ENCODE measurements at regions not wholly inside any gene's neighbourhood (a gene's known extent, or its start where the extent isn't known, plus 50 kb on each side); places are given as distances from the start of the nearest gene placed in this dataset.

DNA sequence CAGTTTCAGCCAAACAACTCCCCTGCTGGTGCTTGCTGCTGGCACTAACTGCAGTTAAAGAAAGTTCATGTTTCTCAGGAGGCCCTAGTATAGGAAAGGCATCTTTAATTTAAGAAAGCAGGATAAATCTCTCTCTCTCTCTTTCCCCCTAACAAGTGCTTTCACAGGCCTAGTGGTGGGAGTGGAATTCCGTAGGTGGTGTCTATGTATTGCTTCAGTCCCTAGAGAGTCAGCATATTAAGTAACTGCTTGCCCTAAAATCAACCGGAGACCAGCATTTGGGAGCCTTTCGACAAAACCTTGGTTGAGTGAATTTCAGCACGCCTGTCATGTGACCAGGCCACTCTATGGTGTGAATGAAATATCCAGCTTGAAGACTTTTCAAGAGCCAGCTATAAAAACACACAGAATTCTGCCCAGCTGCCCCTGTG lies 169.2 kb upstream of the TGFBR2 start:
- H3K36me3 ChIP-seq (ENCODE audit: control insufficient read depth, low read depth, low read length) = no peaks in the 10 kb centered on the region
- no peaks in the 10 kb centered on the region for H3K27me3 ChIP-seq (ENCODE audit: control insufficient read depth, insufficient read depth, low read length)
- H3K27ac ChIP-seq (ENCODE audit: low read length) = no peak overlapping the region
- peaks cover 30% of the 10 kb centered on the region for H3K4me1 ChIP-seq (ENCODE audit: control insufficient read depth, low read depth, low read length)
- no peak overlapping the region for H3K4me3 ChIP-seq (ENCODE audit: low read length)
- H3K9me3 ChIP-seq (ENCODE audit: control insufficient read depth, low read depth, low read length) = no peaks in the 10 kb centered on the region
- H3K9ac ChIP-seq (ENCODE audit: low read length) = no peak overlapping the region

DNA sequence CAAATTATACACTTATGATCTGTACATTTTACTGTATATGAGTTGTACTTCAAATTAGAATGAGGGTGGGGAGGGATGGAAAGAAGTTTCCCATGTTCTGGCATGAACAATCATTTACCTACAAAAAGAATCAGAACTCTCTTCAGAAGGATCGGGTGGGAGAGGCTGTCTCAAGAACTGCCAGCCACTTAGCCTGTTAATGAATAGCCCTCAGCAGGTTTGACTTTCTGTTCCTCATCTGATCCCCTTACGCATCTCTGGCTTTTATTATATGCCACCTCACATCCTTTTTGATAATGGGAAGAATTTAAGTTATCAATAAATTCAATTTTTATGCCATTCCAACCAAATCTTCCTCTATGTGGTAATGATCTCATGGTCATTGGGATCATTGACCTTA lies 168.3 kb upstream of the TGFBR2 start:
- no peaks in the 10 kb centered on the region for H3K27me3 ChIP-seq (ENCODE audit: control insufficient read depth, insufficient read depth, low read length)
- H3K9ac ChIP-seq (ENCODE audit: low read length) = no peak overlapping the region
- H3K27ac ChIP-seq (ENCODE audit: low read length) = no peak overlapping the region
- H3K9me3 ChIP-seq (ENCODE audit: control insufficient read depth, low read depth, low read length) = no peaks in the 10 kb centered on the region
- peaks cover 30% of the 10 kb centered on the region for H3K4me1 ChIP-seq (ENCODE audit: control insufficient read depth, low read depth, low read length)
- H3K36me3 ChIP-seq (ENCODE audit: control insufficient read depth, low read depth, low read length) = no peaks in the 10 kb centered on the region
- no peak overlapping the region for H3K4me3 ChIP-seq (ENCODE audit: low read length)

DNA sequence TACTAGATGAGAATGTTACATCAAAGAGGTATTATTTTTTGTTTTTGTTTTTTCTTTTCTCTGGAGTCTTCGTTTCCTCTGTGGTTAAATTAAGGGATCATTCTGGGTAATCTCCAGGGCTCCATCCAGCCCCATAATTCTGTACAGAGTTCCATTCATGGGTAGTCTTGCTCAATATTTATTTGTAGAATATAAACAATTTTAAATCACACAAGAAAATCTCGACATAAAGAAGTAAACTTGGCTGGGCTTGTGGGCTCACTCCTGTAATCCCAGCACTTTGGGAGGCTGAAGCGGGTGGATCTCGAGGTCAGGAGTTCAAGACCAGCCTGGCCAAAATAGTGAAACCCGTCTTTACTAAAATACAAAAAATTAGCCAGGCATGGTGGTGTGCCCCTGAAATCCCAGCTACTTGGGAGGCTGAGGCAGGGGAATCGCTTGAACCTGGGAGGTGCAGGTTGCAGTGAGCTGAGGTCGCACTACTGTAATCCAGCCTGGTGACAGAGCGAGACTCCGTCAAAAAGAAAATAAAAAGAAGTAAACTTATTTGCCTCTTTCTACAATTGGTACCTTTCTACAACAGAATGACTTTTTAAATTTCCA lies 166.8 kb upstream of the TGFBR2 start:
- Histone ChIP-seq H3K9ac (ENCODE audit: low read length) (no peak overlapping the region), H3K27ac (ENCODE audit: low read length) (no peak overlapping the region), H3K36me3 (ENCODE audit: control insufficient read depth, low read depth, low read length) (no peaks in the 10 kb centered on the region), H3K9me3 (ENCODE audit: control insufficient read depth, low read depth, low read length) (no peaks in the 10 kb centered on the region), H3K4me1 (ENCODE audit: control insufficient read depth, low read depth, low read length) (peaks cover 30% of the 10 kb centered on the region), H3K4me3 (ENCODE audit: low read length) (no peak overlapping the region), H3K27me3 (ENCODE audit: control insufficient read depth, insufficient read depth, low read length) (no peaks in the 10 kb centered on the region)

DNA sequence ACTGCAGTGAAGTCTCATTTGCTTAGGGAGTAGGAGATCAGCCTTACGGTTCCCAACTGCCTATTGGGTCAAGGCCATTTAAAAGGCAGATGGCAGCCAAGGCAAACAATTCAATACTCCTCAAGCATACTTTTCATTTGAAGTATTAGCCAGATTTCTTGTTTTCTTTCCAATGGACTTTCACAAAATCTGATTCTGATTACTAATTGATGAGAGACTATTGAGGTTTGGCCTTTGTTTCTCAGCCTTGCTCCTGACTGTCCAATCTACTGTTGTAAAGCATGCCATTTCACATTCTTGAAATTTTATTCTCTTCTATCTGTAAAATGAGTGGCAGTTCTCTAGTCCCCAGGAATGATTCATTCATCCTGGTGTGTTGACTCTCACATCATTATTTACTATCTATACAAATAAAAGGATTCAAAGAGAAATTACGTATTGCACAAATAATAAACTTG lies 166.2 kb upstream of the TGFBR2 start:
- H3K27ac ChIP-seq (ENCODE audit: low read length) = no peak overlapping the region
- peaks cover 30% of the 10 kb centered on the region for H3K4me1 ChIP-seq (ENCODE audit: control insufficient read depth, low read depth, low read length)
- no peaks in the 10 kb centered on the region for H3K9me3 ChIP-seq (ENCODE audit: control insufficient read depth, low read depth, low read length)
- no peak overlapping the region for H3K4me3 ChIP-seq (ENCODE audit: low read length)
- H3K9ac ChIP-seq (ENCODE audit: low read length) = no peak overlapping the region
- no peaks in the 10 kb centered on the region for H3K27me3 ChIP-seq (ENCODE audit: control insufficient read depth, insufficient read depth, low read length)
- no peaks in the 10 kb centered on the region for H3K36me3 ChIP-seq (ENCODE audit: control insufficient read depth, low read depth, low read length)

DNA sequence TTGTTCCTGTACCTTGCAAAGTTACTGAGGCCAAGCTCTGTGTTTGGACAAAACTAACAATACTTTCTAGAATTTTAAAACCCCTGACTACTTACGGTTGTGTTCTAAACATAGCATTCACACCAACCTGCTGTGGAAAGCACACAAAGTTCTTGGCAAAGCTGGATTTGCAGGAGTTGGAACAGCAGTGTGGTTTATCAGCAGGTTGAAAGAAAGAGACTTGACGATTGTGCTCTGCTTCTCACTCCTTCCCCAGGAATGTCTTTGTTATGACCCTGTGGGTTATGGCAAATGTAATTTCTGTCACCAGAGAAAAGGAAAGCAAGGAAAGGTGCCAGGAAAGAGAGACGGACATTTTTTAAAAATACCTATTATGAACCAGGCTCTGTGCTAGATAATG lies 165.5 kb upstream of the TGFBR2 start:
- Histone ChIP-seq H3K27ac (ENCODE audit: low read length) (no peak overlapping the region), H3K9me3 (ENCODE audit: control insufficient read depth, low read depth, low read length) (no peaks in the 10 kb centered on the region), H3K9ac (ENCODE audit: low read length) (no peak overlapping the region), H3K36me3 (ENCODE audit: control insufficient read depth, low read depth, low read length) (no peaks in the 10 kb centered on the region), H3K4me3 (ENCODE audit: low read length) (no peak overlapping the region), H3K27me3 (ENCODE audit: control insufficient read depth, insufficient read depth, low read length) (no peaks in the 10 kb centered on the region), H3K4me1 (ENCODE audit: control insufficient read depth, low read depth, low read length) (peaks cover 27% of the 10 kb centered on the region)

DNA sequence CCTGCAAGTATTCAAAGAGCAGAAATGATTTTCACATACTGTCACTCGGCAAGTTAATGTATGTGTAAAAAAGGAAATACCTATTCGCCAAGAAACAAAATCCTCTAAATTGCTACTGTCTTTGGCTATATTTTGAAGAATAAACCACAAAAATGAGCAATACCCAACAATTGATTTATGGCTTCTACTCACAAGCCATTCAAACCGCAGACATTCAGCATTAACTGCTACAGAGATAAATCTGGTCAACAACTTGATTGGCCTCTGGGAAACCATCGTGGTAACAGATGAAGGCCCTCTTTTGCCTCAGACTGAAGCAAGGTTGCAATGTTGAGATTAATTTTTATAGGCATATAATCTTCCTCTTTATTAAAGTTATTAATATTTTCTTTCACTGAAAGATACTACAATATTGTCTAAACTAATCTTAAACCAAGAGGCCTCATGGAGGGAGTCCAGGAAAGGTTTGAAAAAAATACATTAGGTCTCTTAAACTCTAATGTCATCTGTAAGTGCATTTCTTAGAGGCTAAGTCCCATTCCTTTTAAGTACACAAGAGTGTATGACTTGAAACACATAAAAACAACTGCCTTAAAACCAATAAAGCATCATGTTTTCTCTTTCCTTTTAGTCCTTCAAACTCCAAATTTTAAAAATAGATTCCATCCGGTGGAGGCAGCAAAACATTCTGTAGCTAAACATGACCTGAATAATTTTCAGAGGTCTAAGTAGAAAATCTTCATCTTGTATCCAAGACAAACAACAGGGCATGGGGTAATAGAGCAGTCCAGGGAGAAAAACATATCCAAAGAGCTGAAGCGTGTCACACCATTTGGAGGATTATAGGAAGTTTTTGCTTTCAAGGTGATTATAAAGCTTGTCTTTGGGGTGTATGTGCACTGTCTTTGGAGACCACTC lies 162.4 kb upstream of the TGFBR2 start:
- H3K9ac ChIP-seq (ENCODE audit: low read length) = no peak overlapping the region
- peaks cover 6% of the 10 kb centered on the region for H3K4me1 ChIP-seq (ENCODE audit: control insufficient read depth, low read depth, low read length)
- no peak overlapping the region for H3K4me3 ChIP-seq (ENCODE audit: low read length)
- no peaks in the 10 kb centered on the region for H3K27me3 ChIP-seq (ENCODE audit: control insufficient read depth, insufficient read depth, low read length)
- H3K27ac ChIP-seq (ENCODE audit: low read length) = no peak overlapping the region
- no peaks in the 10 kb centered on the region for H3K9me3 ChIP-seq (ENCODE audit: control insufficient read depth, low read depth, low read length)
- H3K36me3 ChIP-seq (ENCODE audit: control insufficient read depth, low read depth, low read length) = no peaks in the 10 kb centered on the region

DNA sequence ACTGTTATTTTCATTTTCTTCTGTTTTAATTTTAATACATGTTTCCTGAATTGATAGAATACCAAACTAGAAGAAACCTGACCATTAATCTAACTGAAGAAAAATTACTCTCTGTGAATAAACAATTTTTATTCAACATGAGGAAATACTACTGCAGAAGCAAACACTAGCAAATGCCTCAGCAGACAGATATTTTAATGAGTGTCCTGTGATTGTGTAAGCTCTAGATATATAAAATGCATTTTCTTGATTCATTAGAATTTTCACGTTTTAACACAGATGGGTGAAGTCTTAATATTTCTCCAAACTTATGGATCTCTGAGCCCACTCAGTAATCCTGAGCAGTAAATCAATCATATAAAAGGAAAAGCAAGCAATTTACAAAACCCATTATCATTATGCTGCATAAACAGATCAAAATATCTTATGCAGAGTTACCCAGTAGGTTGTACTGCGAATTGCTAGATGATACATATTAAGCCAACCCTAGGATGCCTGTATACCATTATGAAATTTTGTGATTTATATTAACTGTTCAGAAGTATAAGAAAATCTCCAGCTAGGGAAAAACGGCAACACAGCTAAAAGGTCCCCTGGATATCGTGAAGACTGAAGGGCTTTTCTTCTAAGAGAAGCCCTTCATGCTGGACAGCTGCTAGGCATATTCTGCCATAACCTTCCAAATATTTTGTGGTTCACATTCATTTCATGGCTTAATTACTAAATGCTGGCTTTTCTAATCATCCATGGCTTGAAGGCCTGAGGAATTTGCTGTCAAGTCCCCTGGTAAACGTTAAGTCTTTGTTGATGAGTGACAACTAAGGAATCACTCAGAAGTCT lies 157.7 kb upstream of the TGFBR2 start:
- Histone ChIP-seq H3K9ac (ENCODE audit: low read length) (no peak overlapping the region), H3K27me3 (ENCODE audit: control insufficient read depth, insufficient read depth, low read length) (no peaks in the 10 kb centered on the region), H3K4me3 (ENCODE audit: low read length) (no peak overlapping the region), H3K9me3 (ENCODE audit: control insufficient read depth, low read depth, low read length) (no peaks in the 10 kb centered on the region), H3K27ac (ENCODE audit: low read length) (no peak overlapping the region), H3K36me3 (ENCODE audit: control insufficient read depth, low read depth, low read length) (no peaks in the 10 kb centered on the region), H3K4me1 (ENCODE audit: control insufficient read depth, low read depth, low read length) (no peaks in the 10 kb centered on the region)

DNA sequence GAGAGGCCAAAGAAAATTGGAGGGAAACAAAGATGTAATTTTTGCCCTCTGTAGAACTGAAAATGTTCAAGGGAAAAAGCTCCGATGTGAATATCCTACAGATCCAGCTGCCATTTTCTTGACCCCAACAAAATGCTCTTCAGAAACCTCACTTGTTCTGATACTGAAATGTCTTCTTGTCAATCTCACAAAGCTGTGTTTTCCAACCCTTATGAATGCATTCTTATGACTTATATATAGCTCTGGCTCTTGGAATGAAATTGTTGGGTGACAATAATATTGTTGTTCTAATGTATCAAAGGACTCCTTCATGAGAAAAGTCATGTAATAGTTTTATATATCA lies 157.1 kb upstream of the TGFBR2 start:
- no peaks in the 10 kb centered on the region for H3K9me3 ChIP-seq (ENCODE audit: control insufficient read depth, low read depth, low read length)
- H3K4me1 ChIP-seq (ENCODE audit: control insufficient read depth, low read depth, low read length) = no peaks in the 10 kb centered on the region
- no peak overlapping the region for H3K4me3 ChIP-seq (ENCODE audit: low read length)
- H3K27ac ChIP-seq (ENCODE audit: low read length) = no peak overlapping the region
- no peak overlapping the region for H3K9ac ChIP-seq (ENCODE audit: low read length)
- no peaks in the 10 kb centered on the region for H3K27me3 ChIP-seq (ENCODE audit: control insufficient read depth, insufficient read depth, low read length)
- no peaks in the 10 kb centered on the region for H3K36me3 ChIP-seq (ENCODE audit: control insufficient read depth, low read depth, low read length)

DNA sequence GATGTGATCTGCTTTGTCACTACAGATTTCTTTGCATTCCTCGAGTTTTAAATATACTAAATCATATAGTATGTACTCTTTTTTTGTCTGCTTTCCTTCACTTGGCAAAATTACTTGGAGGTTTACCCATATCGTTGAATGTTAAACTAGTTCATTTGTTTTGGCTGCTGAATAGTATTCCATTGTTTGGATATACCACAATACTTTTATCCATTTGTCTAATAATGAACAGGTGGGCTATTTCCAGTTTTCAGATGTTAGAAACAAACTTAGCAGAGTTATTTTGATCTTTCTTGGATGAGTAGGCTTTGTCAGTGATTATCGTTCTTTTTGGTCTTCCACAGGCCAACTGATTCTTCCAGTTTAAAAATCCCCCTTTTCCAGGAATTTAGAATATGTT lies 154.0 kb upstream of the TGFBR2 start:
- Histone ChIP-seq H3K27ac (ENCODE audit: low read length) (no peak overlapping the region), H3K9me3 (ENCODE audit: control insufficient read depth, low read depth, low read length) (no peaks in the 10 kb centered on the region), H3K36me3 (ENCODE audit: control insufficient read depth, low read depth, low read length) (no peaks in the 10 kb centered on the region), H3K9ac (ENCODE audit: low read length) (no peak overlapping the region), H3K4me3 (ENCODE audit: low read length) (no peak overlapping the region), H3K27me3 (ENCODE audit: control insufficient read depth, insufficient read depth, low read length) (no peaks in the 10 kb centered on the region), H3K4me1 (ENCODE audit: control insufficient read depth, low read depth, low read length) (no peaks in the 10 kb centered on the region)

DNA sequence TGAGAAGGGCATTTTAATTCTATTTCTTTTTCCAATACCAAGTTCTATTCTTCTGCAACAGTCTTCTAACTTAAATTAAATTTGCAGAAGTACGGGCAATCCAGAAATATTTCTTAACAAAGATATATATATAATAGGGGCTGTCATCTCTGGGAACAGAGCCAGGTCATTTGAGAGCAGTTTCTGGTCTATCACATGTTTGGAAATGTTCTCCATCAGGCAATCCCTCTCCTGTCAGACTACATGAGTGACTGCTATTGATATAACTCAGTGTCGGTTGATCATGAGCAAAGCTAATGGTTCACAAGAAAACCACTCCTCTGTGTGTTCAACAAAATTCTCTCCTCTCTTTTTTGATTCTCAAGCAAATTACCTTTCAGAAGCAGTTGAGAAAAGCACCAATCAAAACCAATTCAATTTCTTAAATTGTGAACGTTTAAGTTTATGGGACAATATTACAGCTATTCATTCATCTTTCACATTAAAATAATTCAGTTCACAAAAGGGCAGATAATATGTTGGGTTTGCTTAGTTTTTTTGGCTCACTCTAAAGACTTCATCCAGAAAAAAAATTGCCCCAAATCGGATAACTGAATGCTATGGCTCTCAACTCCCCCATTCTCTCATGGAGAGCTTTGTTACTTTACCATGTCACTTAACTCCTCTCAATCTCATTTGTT lies 152.9 kb upstream of the TGFBR2 start:
- Histone ChIP-seq H3K4me3 (ENCODE audit: low read length) (no peak overlapping the region), H3K9ac (ENCODE audit: low read length) (no peak overlapping the region), H3K4me1 (ENCODE audit: control insufficient read depth, low read depth, low read length) (no peaks in the 10 kb centered on the region), H3K27me3 (ENCODE audit: control insufficient read depth, insufficient read depth, low read length) (no peaks in the 10 kb centered on the region), H3K27ac (ENCODE audit: low read length) (no peak overlapping the region), H3K36me3 (ENCODE audit: control insufficient read depth, low read depth, low read length) (no peaks in the 10 kb centered on the region), H3K9me3 (ENCODE audit: control insufficient read depth, low read depth, low read length) (no peaks in the 10 kb centered on the region)

DNA sequence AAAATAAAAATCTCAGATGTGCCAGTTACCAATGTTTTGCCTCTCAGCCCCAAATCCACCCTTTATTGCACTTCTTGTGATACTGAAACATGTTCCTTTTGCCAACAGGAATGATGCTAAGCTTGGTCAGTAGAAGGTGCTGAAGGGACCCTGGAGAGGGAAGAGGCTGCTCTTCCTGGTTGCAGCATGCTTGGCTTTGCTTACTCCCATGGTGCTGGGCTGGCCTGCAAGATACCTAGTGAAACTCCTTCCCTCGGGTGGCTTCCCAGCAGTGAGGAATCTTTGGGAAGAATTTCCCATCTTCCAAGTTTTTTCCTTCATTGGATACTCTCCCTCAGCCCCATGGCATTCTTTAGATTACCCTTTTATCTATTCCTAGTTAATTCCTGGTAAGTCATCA lies 151.8 kb upstream of the TGFBR2 start:
- H3K9me3 ChIP-seq (ENCODE audit: control insufficient read depth, low read depth, low read length) = no peaks in the 10 kb centered on the region
- H3K9ac ChIP-seq (ENCODE audit: low read length) = no peak overlapping the region
- no peaks in the 10 kb centered on the region for H3K36me3 ChIP-seq (ENCODE audit: control insufficient read depth, low read depth, low read length)
- no peak overlapping the region for H3K27ac ChIP-seq (ENCODE audit: low read length)
- no peaks in the 10 kb centered on the region for H3K27me3 ChIP-seq (ENCODE audit: control insufficient read depth, insufficient read depth, low read length)
- H3K4me1 ChIP-seq (ENCODE audit: control insufficient read depth, low read depth, low read length) = no peaks in the 10 kb centered on the region
- H3K4me3 ChIP-seq (ENCODE audit: low read length) = no peak overlapping the region

Data from iPS-18a (cell line).